ENCODE measurements at regions not wholly inside any gene's neighbourhood (a gene's known extent, or its start where the extent isn't known, plus 50 kb on each side); places are given as distances from the start of the nearest gene placed in this dataset.

GRCh38 chr18:27825689-27826088, 351.2 kb downstream of the CDH2 start:
- H3K4me3 ChIP-seq (ENCODE audit: low read depth, poor library complexity, severe bottlenecking) = no peak overlapping the region
- 94 to 95% methylated on average over 2 of the region's 2 CpGs for WGBS, 2 donors
- intact Hi-C loops (cut with DNase I; ENCODE audit: low total_unique reads) = no loop called here
- TF ChIP-seq POLR2A (IDR thresholded peaks at IDR 0.05) (no peak), CTCF (IDR thresholded peaks at IDR 0.05) (no peak)
- no peak for DNase-seq (ENCODE audit: low spot score in 2 of 2)

- DNase-seq (ENCODE audit: low spot score in 2 of 2) = no peak
Measured at GRCh38 chr18:27824841-27825681, 351.9 kb downstream of the CDH2 start.

GRCh38 chr18:27824275-27824674, 352.7 kb downstream of the CDH2 start:
- intact Hi-C loops (cut with DNase I; ENCODE audit: low total_unique reads) = no loop called here
- WGBS, 2 donors = 84 to 88% methylated on average over 4 of the region's 4 CpGs

More at GRCh38 chr18:27824841-27825681, 351.9 kb downstream of the CDH2 start:
- TF ChIP-seq POLR2A (IDR thresholded peaks at IDR 0.05) (no peak), CTCF (IDR thresholded peaks at IDR 0.05) (no peak)
- no peak overlapping the region for H3K4me3 ChIP-seq (ENCODE audit: low read depth, poor library complexity, severe bottlenecking)
- intact Hi-C loops (cut with DNase I; ENCODE audit: low total_unique reads) = no loop called here
- WGBS, 2 donors = 75 to 76% methylated on average over 5 of the region's 5 CpGs

GRCh38 chr18:27823053-27823452, 353.9 kb downstream of the CDH2 start:
- intact Hi-C loops (cut with DNase I; ENCODE audit: low total_unique reads) = no loop called here
- 83 to 86% methylated on average over 4 of the region's 4 CpGs for WGBS, 2 donors
- H3K4me3 ChIP-seq (ENCODE audit: low read depth, poor library complexity, severe bottlenecking) = no peak overlapping the region
- TF ChIP-seq POLR2A (IDR thresholded peaks at IDR 0.05) = no peak
- no peak for TF ChIP-seq CTCF (IDR thresholded peaks at IDR 0.05)
- DNase-seq (ENCODE audit: low spot score in 2 of 2) = no peak

More at GRCh38 chr18:27824275-27824674, 352.7 kb downstream of the CDH2 start:
- no peak for TF ChIP-seq POLR2A (IDR thresholded peaks at IDR 0.05)
- no peak for TF ChIP-seq CTCF (IDR thresholded peaks at IDR 0.05)
- no peak overlapping the region for H3K4me3 ChIP-seq (ENCODE audit: low read depth, poor library complexity, severe bottlenecking)
- no peak for DNase-seq (ENCODE audit: low spot score in 2 of 2)

GRCh38 chr18:27808683-27809082, 368.2 kb downstream of the CDH2 start:
- no peak overlapping the region for H3K4me3 ChIP-seq (ENCODE audit: low read depth, poor library complexity, severe bottlenecking)
- intact Hi-C loops (cut with DNase I; ENCODE audit: low total_unique reads) = no loop called here
- 53 to 58% methylated on average over 1 of the region's 1 CpG for WGBS, 2 donors
- TF ChIP-seq POLR2A (IDR thresholded peaks at IDR 0.05) (no peak), CTCF (IDR thresholded peaks at IDR 0.05) (no peak)
- DNase-seq (ENCODE audit: low spot score in 2 of 2) = no peak

Data from lower leg skin (tissue), 4 donors.